ENCODE measurements at regions not wholly inside any gene's neighbourhood (a gene's known extent, or its start where the extent isn't known, plus 50 kb on each side); places are given as distances from the start of the nearest gene placed in this dataset.

DNA sequence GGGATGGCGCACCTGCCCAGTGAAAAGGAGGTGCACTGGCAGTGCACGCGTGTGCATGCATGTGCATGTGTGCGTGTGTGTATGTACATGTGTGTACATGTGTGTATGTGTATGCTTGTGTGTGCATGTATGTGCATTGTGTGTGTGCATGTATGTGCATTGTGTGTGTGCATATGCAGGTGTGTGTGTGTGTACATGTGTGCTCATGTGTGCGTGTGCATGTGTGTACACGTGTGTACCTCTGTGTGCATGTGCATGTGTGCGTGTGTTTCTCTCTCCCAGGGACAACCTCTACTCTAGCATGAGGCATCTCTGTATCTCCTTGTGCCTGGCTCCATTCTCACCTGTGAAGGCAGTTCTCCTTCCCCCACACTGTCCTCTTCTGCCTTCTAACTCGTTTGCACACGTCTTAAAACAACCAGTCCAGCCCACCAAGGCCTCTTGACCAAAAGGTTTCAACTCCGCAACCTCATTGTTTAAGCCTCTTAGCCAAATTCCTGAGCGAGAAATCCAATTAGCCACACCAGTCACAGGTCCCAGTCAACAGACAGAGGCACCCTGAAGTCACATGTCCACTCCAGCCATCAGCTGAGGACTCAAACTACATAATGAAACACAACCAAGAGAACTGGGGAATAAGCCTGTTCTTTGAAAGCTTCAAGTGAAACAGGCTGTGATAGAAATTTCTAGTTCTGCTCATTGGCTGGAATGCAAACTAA, 103.5 kb upstream of the PTPRT start:
- no peak for TF ChIP-seq EZH2 (IDR thresholded peaks at IDR 0.05; ENCODE audit: low read depth)
- TF ChIP-seq, protein P1, sequence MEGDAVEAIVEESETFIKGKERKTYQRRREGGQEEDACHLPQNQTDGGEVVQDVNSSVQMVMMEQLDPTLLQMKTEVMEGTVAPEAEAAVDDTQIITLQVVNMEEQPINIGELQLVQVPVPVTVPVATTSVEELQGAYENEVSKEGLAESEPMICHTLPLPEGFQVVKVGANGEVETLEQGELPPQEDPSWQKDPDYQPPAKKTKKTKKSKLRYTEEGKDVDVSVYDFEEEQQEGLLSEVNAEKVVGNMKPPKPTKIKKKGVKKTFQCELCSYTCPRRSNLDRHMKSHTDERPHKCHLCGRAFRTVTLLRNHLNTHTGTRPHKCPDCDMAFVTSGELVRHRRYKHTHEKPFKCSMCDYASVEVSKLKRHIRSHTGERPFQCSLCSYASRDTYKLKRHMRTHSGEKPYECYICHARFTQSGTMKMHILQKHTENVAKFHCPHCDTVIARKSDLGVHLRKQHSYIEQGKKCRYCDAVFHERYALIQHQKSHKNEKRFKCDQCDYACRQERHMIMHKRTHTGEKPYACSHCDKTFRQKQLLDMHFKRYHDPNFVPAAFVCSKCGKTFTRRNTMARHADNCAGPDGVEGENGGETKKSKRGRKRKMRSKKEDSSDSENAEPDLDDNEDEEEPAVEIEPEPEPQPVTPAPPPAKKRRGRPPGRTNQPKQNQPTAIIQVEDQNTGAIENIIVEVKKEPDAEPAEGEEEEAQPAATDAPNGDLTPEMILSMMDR (conservative IDR thresholded peaks at IDR 0.05), result no peak

All from PC-9 (cell line).